Adrenal gland (tissue), 9 donors: ENCODE measurements at regions not wholly inside any gene's neighbourhood (a gene's known extent, or its start where the extent isn't known, plus 50 kb on each side); places are given as distances from the start of the nearest gene placed in this dataset.

Source experiments
- DNase-seq, 7 donors: peaks; one replicate each; pipeline ENCODE4 v3.0.0-alpha.2; 2019 to 2020
- H3K27ac ChIP-seq, 5 donors: fragments of 200-600 bp; sonication (generic) in 4 of 5; 1 replicate in 3 of 5; 2 replicates in 2 of 5; pipeline versions ENCODE4 v1.5.1 to v1.8.0; 2016 to 2020; ENCODE audit warnings: mild to moderate bottlenecking in 1 of 5
- H3K27me3 ChIP-seq: fragments of 200-600 bp; 2 replicates; pipeline ENCODE4 v1.8.0; 2021
- H3K36me3 ChIP-seq, 2 donors: fragments of 200-600 bp; replicated peaks in 1 of 2; 1 replicate in 1 of 2; 2 replicates in 1 of 2; pipeline versions ENCODE4 v1.5.1 to v1.8.0; 2018 to 2022
- H3K4me1 ChIP-seq, 2 donors: fragments of 200-600 bp; replicated peaks in 1 of 2; 1 replicate in 1 of 2; 2 replicates in 1 of 2; pipeline versions ENCODE4 v1.5.1 to v1.8.0; 2018 to 2021
- H3K4me3 ChIP-seq, 4 donors: fragments of 200-600 bp; sonication (generic) in 3 of 4; one replicate each; pipeline ENCODE4 v1.5.1; 2016 to 2018
- H3K9me3 ChIP-seq, 3 donors: fragments of 200-600 bp; sonication (generic) in 1 of 3; replicated peaks in 1 of 3; 1 replicate in 2 of 3; 2 replicates in 1 of 3; pipeline versions ENCODE4 v1.5.1 to v1.8.0; 2016 to 2021
- CTCF ChIP-seq, 6 experiments: fragments of 450-650 bp in 4 of 6; fragments of 200-600 bp in 2 of 6; sonication (generic) in 1 of 6; IDR thresholded peaks; 1 replicate in 5 of 6; 2 replicates in 1 of 6; pipeline versions ENCODE4 v1.5.1 to v1.8.0; 2016 to 2021; ENCODE audit warnings: antibody characterized with exemption in 6 of 6, mild to moderate bottlenecking in 2 of 6, moderate library complexity in 1 of 6
- POLR2A ChIP-seq, 2 donors: fragments of 450-650 bp; IDR thresholded peaks; one replicate each; pipeline ENCODE4 v1.6.1; 2017; ENCODE audit warnings: antibody characterized with exemption in 2 of 2, mild to moderate bottlenecking in 2 of 2, moderate library complexity in 1 of 2
- WGBS, 4 donors: extraction: QIAGEN DNeasy Blood & Tissue Kit in 2 of 4; methylation state at CpG; one replicate each; pipeline versions ENCODE4 v1.1.5 to v1.1.7; 2013 to 2017; 5-methylcytosine and 5-hydroxymethylcytosine counted together
- intact Hi-C, 2 donors: fragments of 100-400 bp; cut with DNase I; formaldehyde crosslinking; loops; one replicate each; pipeline versions ENCODE4 v1.14.1 to v1.15.0; 2022 to 2023
- donor health status: healthy with polysubstance abuse.
- donor health status: Bipolar disorder and iron deficiency.
- donor health status: DM: yes; HTN: yes; CAD: no.
- donor health status: DM: no; HTN: no; CAD: no.
- donor health status: DM: no; HTN: no; CAD: no.

GRCh38 chr21:27694667-27695066 lies 727.8 kb upstream of the ADAMTS5 start:
- 67 to 82% (median 72%) methylated on average over 4 of the region's 4 CpGs for WGBS, 4 donors
- intact Hi-C loops, result loop anchor here in 1 of 2 donors (10.0 kb wide), 1 partner anchor 840 kb away; no protein-coding TSS in a partner anchor
- H3K36me3 ChIP-seq, result no peaks in the 10 kb centered on the region
- TF ChIP-seq POLR2A (IDR thresholded peaks at IDR 0.05), result no peak
- TF ChIP-seq CTCF (IDR thresholded peaks at IDR 0.05), result no peak
- no peak for DNase-seq
- no peaks in the 10 kb centered on the region for H3K4me1 ChIP-seq
- no peaks in the 10 kb centered on the region for H3K9me3 ChIP-seq
- H3K27me3 ChIP-seq, result no peaks in the 10 kb centered on the region
- no peak overlapping the region for H3K27ac ChIP-seq
- H3K4me3 ChIP-seq, result no peak overlapping the region

- no peak overlapping the region for H3K4me3 ChIP-seq
- H3K4me1 ChIP-seq, result no peaks in the 10 kb centered on the region
- H3K9me3 ChIP-seq, result peaks cover 0 to under 1% (median 0%) of the 10 kb centered on the region in 3 donors
- no peak for DNase-seq
- WGBS, 4 donors, result 78 to 87% (median 80%) methylated on average over 6 of the region's 6 CpGs
- no peak overlapping the region for H3K27ac ChIP-seq
- intact Hi-C loops, result loop anchor here in 1 of 2 donors (10.0 kb wide), 1 partner anchor 839 kb away; no protein-coding TSS in a partner anchor
- H3K27me3 ChIP-seq, result no peaks in the 10 kb centered on the region
- H3K36me3 ChIP-seq, result no peaks in the 10 kb centered on the region
- no peak for TF ChIP-seq POLR2A (IDR thresholded peaks at IDR 0.05)
- TF ChIP-seq CTCF (IDR thresholded peaks at IDR 0.05), result no peak
These were observed 726.5 kb upstream of the ADAMTS5 start for GRCh38 chr21:27693376-27693775.

- H3K4me3 ChIP-seq, result no peak overlapping the region
- no peak overlapping the region for H3K27ac ChIP-seq
- no peaks in the 10 kb centered on the region for H3K4me1 ChIP-seq
- TF ChIP-seq POLR2A (IDR thresholded peaks at IDR 0.05), result no peak
- TF ChIP-seq CTCF (IDR thresholded peaks at IDR 0.05), result no peak
- 0 to 65% (median 5%) methylated on average over 1 of the region's 1 CpG for WGBS, 4 donors
- intact Hi-C loops, result loop anchor here in 1 of 2 donors (10.0 kb wide), 1 partner anchor 837 kb away; no protein-coding TSS in a partner anchor
- H3K27me3 ChIP-seq, result no peaks in the 10 kb centered on the region
- DNase-seq, result no peak
- peaks cover 0 to 6% (median 0%) of the 10 kb centered on the region in 3 donors for H3K9me3 ChIP-seq
- no peaks in the 10 kb centered on the region for H3K36me3 ChIP-seq
These were observed 724.6 kb upstream of the ADAMTS5 start for GRCh38 chr21:27691516-27691915.

- 46 to 67% (median 54%) methylated on average over 1 of the region's 1 CpG for WGBS, 4 donors
- DNase-seq, result no peak
- intact Hi-C loops, result loop anchor here in 1 of 2 donors (10.0 kb wide), 1 partner anchor 836 kb away; no protein-coding TSS in a partner anchor
- Histone ChIP-seq H3K4me3 (no peak overlapping the region), H3K27me3 (no peaks in the 10 kb centered on the region), H3K9me3 (peaks cover 0 to 6% (median 0%) of the 10 kb centered on the region in 3 donors), H3K4me1 (no peaks in the 10 kb centered on the region), H3K36me3 (no peaks in the 10 kb centered on the region), H3K27ac (no peak overlapping the region)
- no peak for TF ChIP-seq POLR2A (IDR thresholded peaks at IDR 0.05)
- TF ChIP-seq CTCF (IDR thresholded peaks at IDR 0.05), result no peak
These were observed 724.1 kb upstream of the ADAMTS5 start for GRCh38 chr21:27691006-27691405.
